ENCODE measurements at regions not wholly inside any gene's neighbourhood (a gene's known extent, or its start where the extent isn't known, plus 50 kb on each side); places are given as distances from the start of the nearest gene placed in this dataset.
"Not testable (repeated sequence)": the region's sequence is repeated elsewhere in the genome, so short reads cannot be mapped to it uniquely, and the experiment has no call there.

DNA sequence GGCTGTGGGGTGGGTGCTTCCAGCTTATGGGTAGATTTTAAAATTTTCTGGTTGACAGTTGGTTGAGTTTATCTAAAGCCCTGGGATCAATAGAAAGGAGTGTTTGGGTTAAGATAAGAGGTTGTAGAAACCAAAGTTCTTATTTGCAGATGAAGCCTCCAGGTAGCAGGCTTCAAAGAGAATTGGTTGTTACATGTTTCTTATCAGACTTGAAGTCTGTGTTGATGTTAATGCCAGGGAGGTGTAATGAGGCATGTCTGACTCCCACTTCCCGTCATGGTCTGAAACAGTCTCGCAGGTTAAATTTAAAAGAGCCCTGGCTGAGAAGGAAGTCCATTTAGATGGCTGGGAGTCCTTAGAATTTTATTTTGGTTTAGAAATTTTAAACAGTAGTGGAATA is 165.2 kb upstream of the TMEM72 start:
- no peak for DNase-seq (ENCODE audit: low spot score)

DNA sequence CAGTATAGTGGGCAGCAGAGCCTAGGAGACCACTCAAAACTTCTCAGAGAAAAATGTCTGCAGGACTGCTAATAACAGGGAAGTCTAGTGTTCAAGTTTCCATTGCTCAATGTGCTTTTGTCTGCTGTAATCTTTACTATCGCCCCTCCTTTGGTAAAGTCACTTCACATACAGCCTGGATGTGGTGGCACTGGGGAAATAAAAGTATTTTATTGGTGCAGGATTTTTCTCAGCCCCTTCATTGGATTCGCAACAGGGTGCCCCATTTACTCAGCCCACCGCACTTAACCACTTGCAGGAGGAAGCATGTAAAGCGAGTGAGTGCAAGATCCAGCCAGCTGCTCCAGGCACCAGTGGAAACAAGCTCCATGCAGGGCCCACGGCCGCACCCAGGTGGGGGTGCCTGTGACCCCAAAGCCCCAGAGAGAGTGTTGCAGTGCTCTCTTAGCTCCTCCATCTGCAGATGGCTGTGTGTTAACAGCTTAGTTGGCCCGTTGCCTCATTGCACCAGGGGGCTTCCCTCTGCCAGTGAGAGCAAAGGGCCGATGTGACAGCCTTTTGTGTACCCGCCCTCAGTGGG is 163.5 kb upstream of the TMEM72 start:
- DNase-seq (ENCODE audit: low spot score) = no peak

DNA sequence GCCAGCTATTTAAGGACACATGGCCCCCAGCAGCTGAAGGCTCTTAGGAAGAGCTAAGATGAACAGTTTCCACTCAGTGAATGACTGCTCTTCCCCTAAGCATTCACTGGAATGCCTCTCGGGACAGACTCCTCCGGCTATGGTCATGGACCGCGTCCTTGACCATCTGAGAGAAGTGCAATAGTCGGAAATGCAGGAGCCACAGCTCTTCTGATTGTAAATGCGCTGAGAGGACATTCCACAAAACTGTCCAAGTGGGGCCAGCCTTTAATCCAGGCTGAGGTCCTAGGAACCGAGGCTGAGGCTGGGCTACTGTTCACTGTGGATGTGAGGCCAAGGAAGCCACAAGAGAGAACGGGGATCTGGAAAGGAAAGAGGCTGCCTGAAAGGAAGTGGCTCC is 162.0 kb upstream of the TMEM72 start:
- no peak for DNase-seq (ENCODE audit: low spot score)

DNA sequence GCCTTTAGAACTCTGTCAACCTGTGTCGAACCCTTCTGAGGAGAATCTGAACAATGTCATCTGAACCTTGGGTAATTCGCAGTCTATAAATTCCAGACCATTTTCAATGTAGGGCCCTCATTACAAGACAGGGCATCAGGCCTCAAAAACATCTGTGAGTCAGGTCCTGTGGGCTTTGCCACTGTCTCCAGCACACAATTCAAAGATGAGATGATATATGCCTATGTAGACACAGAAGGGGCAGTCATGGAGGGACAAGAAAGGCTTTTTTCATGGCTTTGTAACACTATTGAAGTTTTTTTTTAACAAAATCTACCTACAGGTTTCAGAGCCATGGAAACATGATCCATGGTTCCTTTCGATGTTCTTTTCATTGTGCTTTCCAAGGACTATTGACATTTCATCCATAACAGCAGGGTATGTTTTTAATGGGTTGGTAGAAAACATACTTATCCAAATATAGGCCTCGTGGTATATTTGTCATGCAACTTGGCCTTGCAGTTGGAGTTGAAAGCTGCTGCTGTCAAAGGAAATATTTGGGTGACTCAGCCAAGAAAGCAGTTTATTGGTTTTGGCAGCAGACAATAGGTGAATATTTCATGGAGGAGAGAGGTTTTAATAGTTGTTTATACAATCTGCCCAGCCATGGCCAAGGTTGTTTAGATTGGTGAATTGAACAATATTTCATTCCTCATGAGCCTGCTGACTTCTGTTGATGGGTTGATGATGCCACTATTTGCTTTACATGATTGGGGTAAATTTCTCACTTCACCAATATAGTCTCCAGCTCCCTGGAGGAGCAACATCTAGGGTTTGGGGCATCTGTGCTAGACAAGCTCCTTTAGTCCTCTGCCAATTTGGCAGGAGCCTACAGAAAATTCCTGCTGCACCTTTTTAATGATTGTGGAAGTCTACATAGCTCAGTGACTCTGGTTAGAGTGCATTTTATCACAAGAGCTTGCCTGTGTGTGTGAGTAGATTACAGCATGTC is 158.4 kb upstream of the TMEM72 start:
- peak; percentile 71 for DNase-seq (ENCODE audit: low spot score)

DNA sequence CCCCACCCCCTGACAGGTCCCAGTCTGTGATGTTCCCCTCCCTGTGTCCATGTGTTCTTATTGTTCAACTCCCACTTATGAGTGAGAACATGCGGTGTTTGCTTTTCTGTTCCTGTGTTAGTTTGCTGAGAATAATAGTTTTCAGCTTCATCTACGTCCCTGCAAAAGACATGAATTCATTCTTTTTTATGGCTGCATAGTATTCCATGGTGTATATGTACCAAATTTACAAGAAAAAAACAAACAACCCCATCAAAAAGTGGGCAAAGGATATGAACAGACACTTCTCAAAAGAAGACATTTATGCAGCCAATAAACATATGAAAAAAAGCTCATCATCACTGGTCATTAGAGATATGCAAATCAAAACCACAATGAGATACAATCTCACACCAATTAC is 156.8 kb upstream of the TMEM72 start:
- DNase-seq (ENCODE audit: low spot score) = not testable (repeated sequence)

DNA sequence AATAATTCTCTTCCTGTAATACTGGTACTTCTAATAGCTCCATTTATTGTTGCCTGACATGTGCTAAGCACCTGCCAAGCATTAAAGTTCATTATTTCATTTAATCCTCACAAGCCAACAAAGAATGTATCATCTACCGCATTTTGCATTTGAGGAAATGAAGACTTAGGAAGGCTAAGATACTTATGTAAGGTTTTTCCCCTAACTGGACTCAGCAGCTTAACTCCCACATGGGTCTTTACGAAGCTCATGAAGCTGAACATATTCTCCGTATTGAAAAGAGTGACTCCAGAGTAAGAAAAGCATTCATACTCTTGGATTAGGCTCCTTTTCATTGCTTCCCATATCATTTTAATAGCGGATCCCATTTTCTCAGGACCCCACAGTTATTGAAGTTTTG is 155.7 kb upstream of the TMEM72 start:
- no peak for DNase-seq (ENCODE audit: low spot score)

DNA sequence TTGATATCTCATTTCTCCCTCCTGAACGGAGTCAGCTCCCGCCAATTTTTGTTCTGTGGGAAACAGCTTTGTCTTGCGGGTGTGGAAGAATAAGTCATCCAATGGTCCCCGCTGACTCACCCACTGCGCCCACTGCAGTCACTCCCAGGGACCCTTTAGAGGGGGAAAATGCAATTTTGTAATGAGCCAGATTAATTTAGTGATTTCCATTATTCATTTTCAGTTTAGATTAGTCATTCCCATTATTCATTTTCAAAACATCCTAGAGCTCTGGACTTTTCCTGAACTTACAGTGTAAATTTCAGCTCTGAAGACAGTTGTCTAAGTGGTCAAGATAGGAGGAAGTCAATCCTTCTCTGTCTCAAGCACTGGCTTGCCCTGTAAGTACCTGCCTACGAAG is 154.9 kb upstream of the TMEM72 start:
- peak; percentile 61 for DNase-seq (ENCODE audit: low spot score)

DNA sequence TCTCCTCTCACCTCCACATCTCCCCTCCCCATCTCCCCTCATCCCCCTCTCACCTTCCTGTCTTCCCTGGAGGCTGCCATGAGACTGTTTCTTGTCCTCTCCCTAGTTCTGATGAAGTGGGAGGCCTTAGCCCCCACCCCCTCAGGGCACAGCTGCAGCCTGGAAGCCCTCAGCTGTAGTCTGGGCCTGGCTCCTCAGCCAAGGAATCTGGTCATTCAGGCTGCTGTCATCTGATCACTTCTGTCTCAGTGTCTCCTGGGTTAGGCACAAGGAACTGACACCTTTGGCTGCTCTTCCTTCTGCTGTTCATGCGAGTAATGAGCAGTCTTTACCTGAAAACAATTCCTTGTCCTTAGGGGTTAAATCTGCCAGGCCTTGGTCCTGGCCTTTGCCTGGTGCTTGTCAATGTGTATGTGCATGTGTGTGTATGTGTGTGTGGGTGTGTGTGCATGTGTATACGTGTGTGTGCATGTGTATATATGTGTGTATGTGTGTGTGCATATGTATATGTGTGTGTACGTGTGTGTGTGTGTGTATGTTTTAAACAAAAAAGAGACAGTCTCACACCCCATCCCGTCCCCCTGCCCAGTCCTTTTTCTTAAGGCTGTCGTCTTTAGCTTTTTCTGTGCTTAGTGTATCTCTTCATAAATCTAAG is 153.5 kb upstream of the TMEM72 start:
- no peak for DNase-seq (ENCODE audit: low spot score)

- DNase-seq (ENCODE audit: low spot score) = no peak
Observed at GRCh38 chr10:44759122-44759521, 152.0 kb upstream of the TMEM72 start.

DNA sequence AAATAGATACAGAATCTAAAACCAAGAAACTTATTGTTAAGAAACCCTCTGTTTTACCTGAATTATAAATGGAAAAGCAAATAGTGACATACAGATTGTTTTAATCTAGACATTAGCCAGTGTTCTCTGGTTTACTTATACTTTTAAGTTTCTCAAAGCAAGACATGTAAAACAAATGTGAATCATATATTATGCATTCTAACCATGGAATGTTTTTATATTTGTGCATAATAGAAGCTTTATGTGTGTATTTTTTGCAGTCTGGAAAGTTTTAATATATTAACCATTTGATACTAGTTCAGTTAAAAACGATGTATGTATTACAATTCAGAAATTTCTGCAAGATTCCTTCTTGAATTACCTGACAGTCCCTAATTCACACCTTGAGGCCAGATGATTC is 150.6 kb upstream of the TMEM72 start:
- no peak for DNase-seq (ENCODE audit: low spot score)

DNA sequence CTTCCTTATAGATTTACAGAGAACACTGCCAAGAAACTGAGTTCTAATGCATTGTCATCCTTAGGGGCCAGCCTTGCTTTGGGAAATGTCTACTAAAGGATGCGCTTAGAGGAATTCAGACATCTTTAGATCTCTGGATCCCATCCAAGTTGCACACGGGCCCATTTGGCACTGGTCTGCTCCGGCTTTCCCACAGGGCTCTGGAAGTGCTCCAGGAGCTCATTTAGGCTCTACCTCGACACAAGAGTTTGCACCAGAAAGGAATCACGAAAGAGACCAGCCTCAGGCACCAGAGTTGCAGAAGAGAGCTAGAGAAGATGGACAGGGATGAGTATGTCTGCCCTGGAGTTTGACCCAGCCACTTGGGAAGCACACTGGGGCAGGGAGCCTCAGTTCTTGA is 150.1 kb upstream of the TMEM72 start:
- DNase-seq (ENCODE audit: low spot score) = no peak

GRCh38 chr10:44763331-44763730 is 147.8 kb upstream of the TMEM72 start:
- no peak for DNase-seq (ENCODE audit: low spot score)

GRCh38 chr10:44765299-44765698 is 145.8 kb upstream of the TMEM72 start:
- no peak for DNase-seq (ENCODE audit: low spot score)

- no peak for DNase-seq (ENCODE audit: low spot score)
Observed at GRCh38 chr10:44766631-44767030, 144.5 kb upstream of the TMEM72 start.

DNA sequence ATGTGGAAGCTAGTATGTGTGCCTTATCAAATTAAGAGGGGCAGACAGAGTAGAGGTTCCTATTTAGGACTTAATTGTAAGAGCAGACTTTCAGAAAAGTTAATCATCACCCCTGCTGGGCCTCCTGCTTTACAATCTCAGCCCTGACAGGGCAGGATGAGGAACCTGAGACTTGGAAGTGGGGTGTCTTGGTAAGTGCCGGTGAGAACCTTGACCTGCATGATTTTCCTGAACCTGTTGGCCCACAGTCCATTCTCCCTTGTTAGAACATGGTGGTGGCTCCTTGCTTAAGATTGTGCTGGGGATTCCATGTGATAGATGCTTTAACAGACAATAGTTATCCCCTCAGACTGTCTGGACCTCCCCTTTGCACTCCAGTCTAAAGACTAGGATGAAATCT is 141.7 kb upstream of the TMEM72 start:
- DNase-seq (ENCODE audit: low spot score) = no peak

DNA sequence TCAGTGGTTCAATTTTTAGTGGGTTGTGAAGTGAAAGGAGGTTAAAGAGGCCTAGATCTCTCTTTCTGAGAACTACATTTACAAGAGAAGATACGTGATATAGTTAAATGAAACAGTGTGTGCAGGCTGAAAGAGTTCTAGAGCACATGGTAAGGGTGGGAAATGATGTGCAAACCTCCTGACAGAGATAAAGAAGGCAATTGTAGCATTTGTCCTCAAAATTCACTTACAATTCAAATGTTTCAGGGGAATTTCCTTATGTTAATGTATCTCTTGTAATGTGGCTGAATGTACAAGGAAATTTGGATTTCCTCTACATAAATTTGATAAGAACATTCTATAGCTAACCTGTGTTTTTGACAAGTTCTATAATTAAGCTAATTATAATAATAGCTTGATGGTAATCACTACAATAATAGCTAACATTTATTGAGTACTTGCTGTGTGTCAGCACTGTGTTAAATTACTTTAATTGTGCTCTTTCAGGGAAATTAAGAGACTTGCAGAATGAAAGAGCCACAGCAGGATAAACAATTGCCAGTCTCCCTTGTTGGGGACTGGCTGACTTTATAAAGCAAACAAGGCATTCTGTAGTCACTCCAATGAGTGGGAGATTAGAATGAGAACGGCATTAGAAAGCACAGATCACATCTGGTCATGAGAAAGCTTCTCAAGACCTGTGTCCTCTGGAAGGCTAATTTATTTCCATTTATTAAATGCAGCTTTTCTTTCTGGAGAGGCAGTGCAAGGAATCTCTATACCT is 139.7 kb upstream of the TMEM72 start:
- no peak for DNase-seq (ENCODE audit: low spot score)

GRCh38 chr10:44773565-44773964 is 137.6 kb upstream of the TMEM72 start:
- no peak for DNase-seq (ENCODE audit: low spot score)

DNA sequence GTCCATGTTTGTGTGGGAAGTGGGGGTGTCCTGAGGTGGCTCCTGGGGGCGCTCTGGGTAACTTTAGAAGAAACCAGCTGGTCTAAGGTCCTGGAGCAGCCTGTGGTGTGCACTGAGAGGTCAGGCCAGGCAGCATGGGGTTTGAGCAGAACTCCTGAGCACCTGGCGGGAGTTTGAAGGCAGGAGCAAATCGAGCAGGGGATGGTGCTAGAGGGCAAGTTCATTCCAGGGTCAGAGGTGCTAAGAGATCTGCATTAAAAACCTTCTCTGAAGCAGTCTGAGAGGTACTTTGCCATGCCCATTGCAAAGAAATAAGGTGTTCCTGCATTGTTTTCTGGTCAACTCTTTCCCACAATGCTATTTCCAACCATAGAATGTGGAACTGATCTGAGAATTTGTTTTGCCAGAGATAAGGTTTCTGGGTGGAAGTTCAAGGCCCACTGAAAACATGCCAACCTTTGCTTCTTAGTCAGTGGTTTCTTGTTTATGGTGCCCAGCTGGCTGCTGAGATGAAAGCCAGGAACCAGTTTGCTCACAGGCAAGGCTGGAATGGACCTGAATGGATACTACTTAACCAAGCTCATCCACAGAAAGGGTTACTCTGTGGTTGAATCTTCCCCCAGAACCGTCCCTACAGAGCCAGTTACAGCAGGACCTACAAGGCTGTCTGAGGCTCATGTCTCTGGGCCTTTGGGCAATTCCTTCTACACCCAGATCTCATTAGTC is 136.3 kb upstream of the TMEM72 start:
- DNase-seq (ENCODE audit: low spot score) = peak; percentile 19

- DNase-seq (ENCODE audit: low spot score) = no peak
Observed at GRCh38 chr10:44775402-44775741, 135.8 kb upstream of the TMEM72 start.

DNA sequence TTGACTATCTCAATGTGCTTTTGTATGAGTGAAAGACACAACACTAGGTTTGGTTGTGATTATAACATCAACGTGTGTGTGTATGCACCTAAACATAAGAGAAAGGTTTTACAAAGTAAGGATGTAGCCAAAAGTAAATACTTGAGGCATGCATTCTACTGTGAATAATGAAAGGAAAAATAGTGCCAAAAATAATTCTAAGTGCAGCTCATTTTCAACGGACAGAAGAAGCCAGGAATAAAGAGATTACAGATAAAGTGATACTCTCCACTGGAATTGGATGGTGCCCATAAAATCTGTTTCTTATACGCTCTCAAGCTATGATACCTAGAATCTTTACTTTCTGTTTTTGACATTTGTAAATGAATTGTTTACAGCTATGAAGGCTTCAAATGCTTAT is 135.0 kb upstream of the TMEM72 start:
- no peak for DNase-seq (ENCODE audit: low spot score)

GRCh38 chr10:44779511-44779910 is 131.6 kb upstream of the TMEM72 start:
- no peak for DNase-seq (ENCODE audit: low spot score)

- peak; percentile 25 for DNase-seq (ENCODE audit: low spot score)
Observed at GRCh38 chr10:44780426-44780825, 130.7 kb upstream of the TMEM72 start.
